SK-N-SH (cell line): ENCODE measurements at regions not wholly inside any gene's neighbourhood (a gene's known extent, or its start where the extent isn't known, plus 50 kb on each side); places are given as distances from the start of the nearest gene placed in this dataset.

Experiments used
- CTCF ChIA-PET: fragments of 300-600, 350-600 bp; formaldehyde crosslinking; extraction: SDS; loops from one replicate; lab custom pipeline; 2021; lab: Yijun Ruan, JAX
- POLR2A ChIA-PET: fragments of 350-600 bp; sonication (Branson Sonifier 250); formaldehyde crosslinking; extraction: SDS; loops from one replicate; lab custom pipeline; 2020; ENCODE audit warnings: antibody characterized with exemption, inconsistent platforms; lab: Yijun Ruan, JAX
- DNase-seq: peaks from one replicate; pipeline ENCODE4 v3.0.0; 2012
- H2AFZ ChIP-seq: fragments of 200-600 bp; sonication (generic); 2 replicates; pipeline ENCODE4 v1.8.1; 2016; ENCODE audit warnings: antibody characterized with exemption, mild to moderate bottlenecking, low read depth
- H3F3A ChIP-seq: fragments of 200-600 bp; sonication (generic); replicated peaks from 2 replicates; pipeline ENCODE3; 2016; ENCODE audit warnings: antibody characterized with exemption, mild to moderate bottlenecking; ENCODE audit not compliant: insufficient read depth
- H3K27ac ChIP-seq, 2 experiments: fragments of 200-500 bp in 1 of 2; fragments of 200-600 bp in 1 of 2; sonication (Bioruptor generic) in 1 of 2; sonication (generic), shearing (Covaris generic) in 1 of 2; 2 replicates each; pipeline versions ENCODE4 v1.5.1 to v1.6.1; 2014 to 2016; ENCODE audit warnings: low read depth in 2 of 2, inconsistent platforms in 1 of 2, low read length in 1 of 2, mild to moderate bottlenecking in 1 of 2, mixed read lengths in 1 of 2
- H3K27me3 ChIP-seq: fragments of 200-600 bp; sonication (generic), shearing (Covaris generic); 2 replicates; pipeline ENCODE4 v1.6.1; 2016; ENCODE audit warnings: mixed run types; ENCODE audit not compliant: insufficient read depth
- H3K36me3 ChIP-seq, 2 experiments: fragments of 200-500 bp in 1 of 2; fragments of 200-600 bp in 1 of 2; sonication (Bioruptor generic) in 1 of 2; sonication (generic) in 1 of 2; replicated peaks in 1 of 2; 2 replicates each; pipeline versions ENCODE3 to v1.5.1; 2014 to 2016; ENCODE audit warnings: low read length in 1 of 2, mild to moderate bottlenecking in 1 of 2; ENCODE audit not compliant: insufficient read depth in 2 of 2, control insufficient read depth in 1 of 2
- H3K4me1 ChIP-seq, 2 experiments: fragments of 200-500 bp in 1 of 2; fragments of 200-600 bp in 1 of 2; sonication (Bioruptor generic) in 1 of 2; sonication (generic), shearing (Covaris generic) in 1 of 2; 2 replicates each; pipeline versions ENCODE4 v1.5.1 to v1.6.1; 2014 to 2016; ENCODE audit warnings: low read depth in 1 of 2, low read length in 1 of 2, mixed run types in 1 of 2; ENCODE audit not compliant: insufficient read depth in 2 of 2, control insufficient read depth in 1 of 2
- H3K4me2 ChIP-seq: fragments of 200-600 bp; sonication (generic), shearing (Covaris generic); 2 replicates; pipeline ENCODE4 v1.6.1; 2017; ENCODE audit warnings: mixed run types
- H3K4me3 ChIP-seq, 2 experiments: fragments of 200-500 bp in 1 of 2; fragments of 200-600 bp in 1 of 2; sonication (Bioruptor generic) in 1 of 2; sonication (generic), shearing (Covaris generic) in 1 of 2; 2 replicates each; pipeline versions ENCODE4 v1.5.1 to v1.8.1; 2014 to 2016; ENCODE audit warnings: low read depth in 2 of 2, inconsistent platforms in 1 of 2, low read length in 1 of 2, mild to moderate bottlenecking in 1 of 2, mixed read lengths in 1 of 2, moderate library complexity in 1 of 2
- H3K79me2 ChIP-seq: fragments of 200-600 bp; sonication (generic); 2 replicates; pipeline ENCODE4 v1.8.1; 2017; ENCODE audit warnings: mild to moderate bottlenecking; ENCODE audit not compliant: insufficient read depth
- H3K9ac ChIP-seq: fragments of 200-600 bp; sonication (generic); 2 replicates; pipeline ENCODE4 v1.6.1; 2017; ENCODE audit warnings: mixed run types
- H3K9me2 ChIP-seq: fragments of 200-600 bp; sonication (generic); 2 replicates; pipeline ENCODE4 v1.6.1; 2017; ENCODE audit warnings: mixed run types
- H3K9me3 ChIP-seq: fragments of 200-600 bp; sonication (generic); 2 replicates; pipeline ENCODE4 v1.6.1; 2017; ENCODE audit warnings: mixed run types, mild to moderate bottlenecking, moderate library complexity
- H4K20me1 ChIP-seq: fragments of 200-600 bp; sonication (generic); 2 replicates; pipeline ENCODE4 v1.6.1; 2017; ENCODE audit warnings: mild to moderate bottlenecking, mixed run types; ENCODE audit not compliant: insufficient read depth
- CHD2 ChIP-seq: fragments of 150-350 bp; IDR thresholded peaks from 2 replicates; pipeline ENCODE4 v1.6.1; 2018; ENCODE audit warnings: low read length; ENCODE audit not compliant: partially characterized antibody
- CTCF ChIP-seq: fragments of 200-600 bp; sonication (generic); IDR thresholded peaks from 2 replicates; pipeline ENCODE4 v1.6.1; 2017; ENCODE audit warnings: antibody characterized with exemption, mild to moderate bottlenecking, moderate library complexity
- ELF1 ChIP-seq: IDR thresholded peaks from 2 replicates; pipeline ENCODE4 v1.4.0; 2012
- EP300 ChIP-seq, 2 experiments: IDR thresholded peaks; 2 replicates each; pipeline versions ENCODE4 v1.4.0 to v1.6.1; 2012; ENCODE audit warnings: borderline replicate concordance in 1 of 2, low read depth in 1 of 2, low read length in 1 of 2
- EZH2phosphoT487 ChIP-seq: fragments of 200-600 bp; sonication (generic); IDR thresholded peaks from 2 replicates; pipeline ENCODE4 v1.6.1; 2017; ENCODE audit warnings: low read depth, mixed run types, mild to moderate bottlenecking, antibody characterized with exemption, moderate library complexity, borderline replicate concordance
- FOXJ3 ChIP-seq: sonication (generic); formaldehyde crosslinking; IDR thresholded peaks from 2 replicates; pipeline ENCODE4 v1.5.1; 2020; ENCODE audit warnings: mild to moderate bottlenecking, missing genetic modification reagents
- FOXM1 ChIP-seq: IDR thresholded peaks from 2 replicates; pipeline ENCODE4 v1.4.0; 2012; ENCODE audit warnings: low read depth, mild to moderate bottlenecking
- GABPA ChIP-seq: IDR thresholded peaks from 2 replicates; pipeline ENCODE4 v1.4.0; 2012; ENCODE audit warnings: low read depth, mild to moderate bottlenecking
- GATA2 ChIP-seq: sonication (generic); formaldehyde crosslinking; IDR thresholded peaks from 2 replicates; pipeline ENCODE4 v1.5.0; 2020; ENCODE audit warnings: mild to moderate bottlenecking, missing genetic modification reagents
- MXI1 ChIP-seq: IDR thresholded peaks from 2 replicates; pipeline ENCODE4 v1.6.1; 2012; ENCODE audit warnings: mild to moderate bottlenecking, low read depth, low read length, improper control_type of control experiment
- PBX3 ChIP-seq: IDR thresholded peaks from 2 replicates; pipeline ENCODE4; 2012
- RAD21 ChIP-seq: IDR thresholded peaks from 2 replicates; pipeline ENCODE4 v1.6.1; 2012; ENCODE audit warnings: mild to moderate bottlenecking, low read length
- REST ChIP-seq: IDR thresholded peaks from 2 replicates; pipeline ENCODE4 v1.6.1; 2012; ENCODE audit warnings: mild to moderate bottlenecking, low read depth, low read length, moderate library complexity
- TAF1 ChIP-seq: IDR thresholded peaks from 2 replicates; pipeline ENCODE4 v1.6.1; 2012; ENCODE audit warnings: low read depth, mild to moderate bottlenecking, low read length, moderate library complexity, borderline replicate concordance
- TCF12 ChIP-seq: IDR thresholded peaks from 2 replicates; pipeline ENCODE4 v1.4.0; 2012
- TEAD4 ChIP-seq: IDR thresholded peaks from 2 replicates; pipeline ENCODE4 v1.4.0; 2012; ENCODE audit warnings: mild to moderate bottlenecking, borderline replicate concordance; ENCODE audit not compliant: insufficient read depth
- ZBTB33 ChIP-seq: IDR thresholded peaks from 2 replicates; pipeline ENCODE4 v1.4.0; 2012; ENCODE audit warnings: low read depth, borderline replicate concordance
- WGBS: methylation state at CpG from one replicate; pipeline ENCODE4 v1.1.6; 2017; ENCODE audit warnings: low lambda C conversion rate; 5-methylcytosine and 5-hydroxymethylcytosine counted together
- TF ChIP-seq, protein P1 (sequence below): IDR thresholded peaks from 2 replicates; pipeline ENCODE4 v1.4.0; 2012; ENCODE audit warnings: low read depth

GRCh38 chr18:46184727-46185126 lies 80.5 kb downstream of the HAUS1 start (continued):
- TF ChIP-seq REST: no peak
- no peak for TF ChIP-seq RAD21
- TF ChIP-seq PBX3: no peak
- no peak for TF ChIP-seq FOXJ3
- no peak for TF ChIP-seq CTCF
- no peak for TF ChIP-seq EP300 (IDR thresholded peaks at IDR 0.05; ENCODE audit: borderline replicate concordance in 1 of 2, low read depth in 1 of 2, low read length in 1 of 2)

DNA sequence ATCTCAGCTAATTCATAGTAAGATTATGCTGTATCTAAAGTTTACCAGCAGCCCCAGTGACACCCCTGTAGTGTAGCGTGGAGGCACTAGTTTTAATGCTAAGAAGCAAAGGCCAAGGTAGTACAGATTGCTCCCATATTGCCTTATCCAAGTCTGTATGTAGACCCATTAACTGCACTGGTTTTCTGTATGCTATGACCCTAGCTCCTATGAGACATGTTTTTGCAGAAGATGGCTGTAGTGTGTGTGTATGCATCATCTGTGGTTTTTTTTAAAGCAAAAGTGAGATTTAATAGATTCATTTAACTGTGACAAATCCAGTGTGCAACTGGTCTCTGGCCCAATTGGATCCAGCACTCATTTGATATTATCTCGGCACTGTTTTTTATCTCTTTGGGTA lies 86.5 kb downstream of the HAUS1 start:
- H3K4me1 ChIP-seq: no peaks in the 10 kb centered on the region
- DNase-seq: no peak
- H3K9ac ChIP-seq: no peak overlapping the region
- H3K9me2 ChIP-seq: no peaks in the 10 kb centered on the region
- peaks cover 12% of the 10 kb centered on the region for H4K20me1 ChIP-seq
- H3K27me3 ChIP-seq: no peaks in the 10 kb centered on the region
- H3K79me2 ChIP-seq: peaks cover 98% of the 10 kb centered on the region
- H3F3A ChIP-seq: peaks cover 4% of the 10 kb centered on the region
- POLR2A ChIA-PET: no interaction called here
- CTCF ChIA-PET: interaction anchor here (0.6 to 1.8 kb wide), 3 partner anchors 15 to 45 kb away, joined by 3 to 14 read pairs (median 4); a partner anchor contains a TSS
- TF ChIP-seq GABPA: no peak
- no peak for TF ChIP-seq RAD21
- TF ChIP-seq EZH2phosphoT487: no peak
- TF ChIP-seq, protein P1, sequence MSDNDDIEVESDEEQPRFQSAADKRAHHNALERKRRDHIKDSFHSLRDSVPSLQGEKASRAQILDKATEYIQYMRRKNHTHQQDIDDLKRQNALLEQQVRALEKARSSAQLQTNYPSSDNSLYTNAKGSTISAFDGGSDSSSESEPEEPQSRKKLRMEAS: no peak
- no peak for TF ChIP-seq ZBTB33
- TF ChIP-seq FOXM1: no peak
- no peak for TF ChIP-seq MXI1
- TF ChIP-seq TEAD4: no peak
- TF ChIP-seq TAF1: no peak
- TF ChIP-seq CHD2: no peak
- TF ChIP-seq ELF1: no peak
- TF ChIP-seq GATA2 (CRISPR knock-in tag): no peak
- TF ChIP-seq TCF12: no peak
- WGBS: 96% methylated on average over 2 of the region's 2 CpGs
- H3K36me3 ChIP-seq: no peaks in the 10 kb centered on the region
- H3K4me2 ChIP-seq: no peak overlapping the region
- no peak overlapping the region for H3K27ac ChIP-seq
- H3K4me3 ChIP-seq: no peak overlapping the region
- no peak overlapping the region for H2AFZ ChIP-seq
- H3K9me3 ChIP-seq: no peaks in the 10 kb centered on the region
